ENCODE measurements at regions not wholly inside any gene's neighbourhood (a gene's known extent, or its start where the extent isn't known, plus 50 kb on each side); places are given as distances from the start of the nearest gene placed in this dataset.
"Not testable (repeated sequence)": the region's sequence is repeated elsewhere in the genome, so short reads cannot be mapped to it uniquely, and the experiment has no call there.

GRCh38 chr4:134622199-134622598 is 420.6 kb upstream of the PABPC4L start:
- Histone ChIP-seq H3K27me3 (no peaks in the 10 kb centered on the region), H3K9me3 (no peaks in the 10 kb centered on the region), H3K27ac (replicated peaks in 1 of 4) (no peak overlapping the region), H3K36me3 (no peaks in the 10 kb centered on the region), H3K4me3 (no peak overlapping the region), H3K4me1 (no peaks in the 10 kb centered on the region)
- 90% methylated on average over 2 of the region's 2 CpGs for WGBS
- intact Hi-C loops (cut with DNase I) = no loop called here
- TF ChIP-seq CTCF (IDR thresholded peaks at IDR 0.05) = no peak
- no peak for TF ChIP-seq EP300 (IDR thresholded peaks at IDR 0.05)
- TF ChIP-seq POLR2AphosphoS5 (IDR thresholded peaks at IDR 0.05) = no peak
- no peak for TF ChIP-seq POLR2A (IDR thresholded peaks at IDR 0.05; ENCODE audit: low read depth)
- DNase-seq (ENCODE audit: extremely low spot score) = no peak

- H3K27ac ChIP-seq (replicated peaks in 1 of 4); H3K36me3 ChIP-seq; intact Hi-C loops (cut with DNase I); H3K4me3 ChIP-seq; DNase-seq (ENCODE audit: extremely low spot score); H3K9me3 ChIP-seq; H3K27me3 ChIP-seq; H3K4me1 ChIP-seq: not testable (repeated sequence)
- 70% methylated on average over 5 of the region's 5 CpGs for WGBS
Observed at GRCh38 chr4:134621715-134622114, 420.1 kb upstream of the PABPC4L start.

- no peak overlapping the region for H3K27ac ChIP-seq (replicated peaks in 1 of 4)
- intact Hi-C loops (cut with DNase I) = no loop called here
Observed at GRCh38 chr4:134610956-134611355, 409.4 kb upstream of the PABPC4L start.

GRCh38 chr4:134610172-134610571 is 408.6 kb upstream of the PABPC4L start:
- TF ChIP-seq POLR2AphosphoS5 (IDR thresholded peaks at IDR 0.05) = no peak
- TF ChIP-seq EP300 (IDR thresholded peaks at IDR 0.05) = no peak
- TF ChIP-seq CTCF (IDR thresholded peaks at IDR 0.05) = no peak
- TF ChIP-seq POLR2A (IDR thresholded peaks at IDR 0.05; ENCODE audit: low read depth) = no peak
- H3K27ac ChIP-seq (replicated peaks in 1 of 4) = no peak overlapping the region
- no peaks in the 10 kb centered on the region for H3K27me3 ChIP-seq
- no peak for DNase-seq (ENCODE audit: extremely low spot score)
- H3K9me3 ChIP-seq = no peaks in the 10 kb centered on the region
- intact Hi-C loops (cut with DNase I) = no loop called here
- WGBS = 76% methylated on average over 1 of the region's 1 CpG
- H3K36me3 ChIP-seq = no peaks in the 10 kb centered on the region
- no peak overlapping the region for H3K4me3 ChIP-seq
- no peaks in the 10 kb centered on the region for H3K4me1 ChIP-seq

More at GRCh38 chr4:134610956-134611355, 409.4 kb upstream of the PABPC4L start:
- TF ChIP-seq POLR2A (IDR thresholded peaks at IDR 0.05; ENCODE audit: low read depth) = no peak
- TF ChIP-seq EP300 (IDR thresholded peaks at IDR 0.05) = no peak
- TF ChIP-seq CTCF (IDR thresholded peaks at IDR 0.05) = no peak
- TF ChIP-seq POLR2AphosphoS5 (IDR thresholded peaks at IDR 0.05) = no peak
- 100% methylated on average over 1 of the region's 1 CpG for whole genome bisulfite sequencing
- no peaks in the 10 kb centered on the region for H3K27me3 ChIP-seq
- H3K9me3 ChIP-seq = no peaks in the 10 kb centered on the region
- H3K4me3 ChIP-seq = no peak overlapping the region
- no peak for DNase-seq (ENCODE audit: extremely low spot score)
- no peaks in the 10 kb centered on the region for H3K36me3 ChIP-seq
- H3K4me1 ChIP-seq = no peaks in the 10 kb centered on the region

- TF ChIP-seq EP300 (IDR thresholded peaks at IDR 0.05) (no peak), POLR2AphosphoS5 (IDR thresholded peaks at IDR 0.05) (no peak), CTCF (IDR thresholded peaks at IDR 0.05) (no peak), POLR2A (IDR thresholded peaks at IDR 0.05; ENCODE audit: low read depth) (no peak)
- no peaks in the 10 kb centered on the region for H3K36me3 ChIP-seq
- intact Hi-C loops (cut with DNase I) = no loop called here
- H3K27ac ChIP-seq (replicated peaks in 1 of 4) = no peak overlapping the region
- no peak overlapping the region for H3K4me3 ChIP-seq
- no peaks in the 10 kb centered on the region for H3K27me3 ChIP-seq
- 83% methylated on average over 1 of the region's 1 CpG for WGBS
- H3K4me1 ChIP-seq = no peaks in the 10 kb centered on the region
- no peak for DNase-seq (ENCODE audit: extremely low spot score)
- no peaks in the 10 kb centered on the region for H3K9me3 ChIP-seq
Observed at GRCh38 chr4:134601706-134602105, 400.1 kb upstream of the PABPC4L start.
